GM18505 (cell line): ENCODE measurements at regions not wholly inside any gene's neighbourhood (a gene's known extent, or its start where the extent isn't known, plus 50 kb on each side); places are given as distances from the start of the nearest gene placed in this dataset.

Source experiments
- ATAC-seq: cut with Tn5 transposase; IDR thresholded peaks from one replicate; pipeline ENCODE4 v1.9.1; 2021; ENCODE audit not compliant: unreplicated experiment
- POLR2A ChIP-seq: IDR thresholded peaks from 4 replicates; pipeline ENCODE4 v1.6.1; 2011; ENCODE audit warnings: borderline replicate concordance; ENCODE audit not compliant: insufficient read depth, insufficient read length; ENCODE audit errors: extremely low read depth

- no peak for TF ChIP-seq POLR2A
- ATAC-seq, result no peak
These were observed 97.1 kb upstream of the ESRRG start for GRCh38 chr1:216820345-216820744.

GRCh38 chr1:216818284-216818683 lies 95.1 kb upstream of the ESRRG start:
- no peak for TF ChIP-seq POLR2A
- no peak for ATAC-seq

GRCh38 chr1:216815260-216816131 lies 92.3 kb upstream of the ESRRG start:
- TF ChIP-seq POLR2A, result no peak
- ATAC-seq, result no peak

GRCh38 chr1:216814576-216815259 lies 91.5 kb upstream of the ESRRG start:
- TF ChIP-seq POLR2A, result no peak
- ATAC-seq, result no peak

- TF ChIP-seq POLR2A, result no peak
- no peak for ATAC-seq
These were observed 89.7 kb upstream of the ESRRG start for GRCh38 chr1:216812966-216813365.

- TF ChIP-seq POLR2A, result no peak
- ATAC-seq, result no peak
These were observed 86.4 kb upstream of the ESRRG start for GRCh38 chr1:216809649-216810048.

- ATAC-seq, result no peak
- no peak for TF ChIP-seq POLR2A
These were observed 84.5 kb upstream of the ESRRG start for GRCh38 chr1:216807696-216808095.

- ATAC-seq, result no peak
- no peak for TF ChIP-seq POLR2A
These were observed 82.7 kb upstream of the ESRRG start for GRCh38 chr1:216805953-216806352.

- ATAC-seq, result no peak
- TF ChIP-seq POLR2A, result no peak
These were observed 82.0 kb upstream of the ESRRG start for GRCh38 chr1:216805233-216805632.

- no peak for ATAC-seq
- TF ChIP-seq POLR2A, result no peak
These were observed 80.9 kb upstream of the ESRRG start for GRCh38 chr1:216804111-216804510.

GRCh38 chr1:216794586-216794985 lies 71.4 kb upstream of the ESRRG start:
- no peak for TF ChIP-seq POLR2A
- ATAC-seq, result no peak

GRCh38 chr1:216793973-216794372 lies 70.7 kb upstream of the ESRRG start:
- ATAC-seq, result no peak
- no peak for TF ChIP-seq POLR2A

GRCh38 chr1:216793303-216793702 lies 70.1 kb upstream of the ESRRG start:
- no peak for ATAC-seq
- TF ChIP-seq POLR2A, result no peak

- TF ChIP-seq POLR2A, result no peak
- ATAC-seq, result no peak
These were observed 65.4 kb upstream of the ESRRG start for GRCh38 chr1:216788671-216789070.
